ENCODE measurements at regions not wholly inside any gene's neighbourhood (a gene's known extent, or its start where the extent isn't known, plus 50 kb on each side); places are given as distances from the start of the nearest gene placed in this dataset.

GRCh38 chr7:142334806-142335205, 76.9 kb upstream of the PRSS58 start:
- H3K4me3 ChIP-seq (ENCODE audit: low read length): no peak overlapping the region
- TF ChIP-seq, protein P1, sequence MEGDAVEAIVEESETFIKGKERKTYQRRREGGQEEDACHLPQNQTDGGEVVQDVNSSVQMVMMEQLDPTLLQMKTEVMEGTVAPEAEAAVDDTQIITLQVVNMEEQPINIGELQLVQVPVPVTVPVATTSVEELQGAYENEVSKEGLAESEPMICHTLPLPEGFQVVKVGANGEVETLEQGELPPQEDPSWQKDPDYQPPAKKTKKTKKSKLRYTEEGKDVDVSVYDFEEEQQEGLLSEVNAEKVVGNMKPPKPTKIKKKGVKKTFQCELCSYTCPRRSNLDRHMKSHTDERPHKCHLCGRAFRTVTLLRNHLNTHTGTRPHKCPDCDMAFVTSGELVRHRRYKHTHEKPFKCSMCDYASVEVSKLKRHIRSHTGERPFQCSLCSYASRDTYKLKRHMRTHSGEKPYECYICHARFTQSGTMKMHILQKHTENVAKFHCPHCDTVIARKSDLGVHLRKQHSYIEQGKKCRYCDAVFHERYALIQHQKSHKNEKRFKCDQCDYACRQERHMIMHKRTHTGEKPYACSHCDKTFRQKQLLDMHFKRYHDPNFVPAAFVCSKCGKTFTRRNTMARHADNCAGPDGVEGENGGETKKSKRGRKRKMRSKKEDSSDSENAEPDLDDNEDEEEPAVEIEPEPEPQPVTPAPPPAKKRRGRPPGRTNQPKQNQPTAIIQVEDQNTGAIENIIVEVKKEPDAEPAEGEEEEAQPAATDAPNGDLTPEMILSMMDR (conservative IDR thresholded peaks at IDR 0.05; ENCODE audit: low read depth, low read length): no peak
- no peak for DNase-seq (ENCODE audit: low read depth)

DNA sequence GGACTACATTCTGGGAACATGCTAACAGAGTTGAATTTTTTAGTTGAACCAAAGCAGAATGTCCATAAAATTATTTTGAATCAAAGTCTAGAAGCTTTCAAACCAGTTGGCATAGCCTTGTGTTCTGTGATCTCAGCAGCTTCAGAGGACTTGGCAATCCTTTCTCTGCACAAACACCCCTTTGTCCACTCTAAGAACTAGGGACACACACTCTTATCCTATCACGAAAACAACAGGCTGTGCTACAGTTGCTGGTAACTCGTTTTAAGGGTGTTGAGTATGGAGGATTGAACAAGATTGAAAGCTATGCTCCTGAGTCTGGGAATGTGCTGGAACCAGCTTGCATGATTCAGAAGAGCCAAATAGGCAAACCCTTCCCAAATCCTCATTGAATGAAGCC, 76.4 kb upstream of the PRSS58 start:
- no peak overlapping the region for H3K4me3 ChIP-seq (ENCODE audit: low read length)
- TF ChIP-seq, protein P1 (conservative IDR thresholded peaks at IDR 0.05; ENCODE audit: low read depth, low read length): no peak
- DNase-seq (ENCODE audit: low read depth): no peak

GRCh38 chr7:142332421-142332820, 74.6 kb upstream of the PRSS58 start:
- H3K4me3 ChIP-seq (ENCODE audit: low read length): no peak overlapping the region
- DNase-seq (ENCODE audit: low read depth): no peak
- TF ChIP-seq, protein P1 (conservative IDR thresholded peaks at IDR 0.05; ENCODE audit: low read depth, low read length): no peak

GRCh38 chr7:142331941-142332340, 74.1 kb upstream of the PRSS58 start:
- TF ChIP-seq, protein P1 (conservative IDR thresholded peaks at IDR 0.05; ENCODE audit: low read depth, low read length): no peak
- no peak for DNase-seq (ENCODE audit: low read depth)
- no peak overlapping the region for H3K4me3 ChIP-seq (ENCODE audit: low read length)

- no peak overlapping the region for H3K4me3 ChIP-seq (ENCODE audit: low read length)
- TF ChIP-seq, protein P1 (conservative IDR thresholded peaks at IDR 0.05; ENCODE audit: low read depth, low read length): no peak
- DNase-seq (ENCODE audit: low read depth): no peak
These were observed 71.4 kb upstream of the PRSS58 start for GRCh38 chr7:142329062-142329790.

GRCh38 chr7:142328551-142328950, 70.7 kb upstream of the PRSS58 start:
- no peak overlapping the region for H3K4me3 ChIP-seq (ENCODE audit: low read length)
- no peak for DNase-seq (ENCODE audit: low read depth)
- TF ChIP-seq, protein P1 (conservative IDR thresholded peaks at IDR 0.05; ENCODE audit: low read depth, low read length): no peak
